ENCODE measurements at regions not wholly inside any gene's neighbourhood (a gene's known extent, or its start where the extent isn't known, plus 50 kb on each side); places are given as distances from the start of the nearest gene placed in this dataset.

- no peak overlapping the region for H3K4me3 ChIP-seq
- H3K36me3 ChIP-seq (ENCODE audit: insufficient read depth, low read length): no peaks in the 10 kb centered on the region
- TF ChIP-seq FOXP2 (optimal IDR thresholded peaks at IDR 0.05; ENCODE audit: control extremely low read depth, extremely low read length, insufficient read depth): no peak
- TF ChIP-seq EZH2 (IDR thresholded peaks at IDR 0.05): no peak
- TF ChIP-seq POLR2AphosphoS5 (IDR thresholded peaks at IDR 0.05; ENCODE audit: borderline replicate concordance, low read depth, low read length): no peak
- DNase-seq (ENCODE audit: low read depth, low spot score): no peak
- no peak overlapping the region for H3K9ac ChIP-seq (ENCODE audit: insufficient read length)
- no peak overlapping the region for H3K27ac ChIP-seq
- no peaks in the 10 kb centered on the region for H3K9me3 ChIP-seq (ENCODE audit: low read depth, low read length)
Observed at GRCh38 chr11:44509296-44509695, 56.2 kb upstream of the CD82 start.

GRCh38 chr11:44510372-44510771, 55.1 kb upstream of the CD82 start:
- Histone ChIP-seq H3K36me3 (ENCODE audit: insufficient read depth, low read length) (no peaks in the 10 kb centered on the region), H3K27ac (no peak overlapping the region), H3K9me3 (ENCODE audit: low read depth, low read length) (no peaks in the 10 kb centered on the region), H3K9ac (ENCODE audit: insufficient read length) (no peak overlapping the region), H3K4me3 (no peak overlapping the region)
- DNase-seq (ENCODE audit: low read depth, low spot score): no peak
- TF ChIP-seq FOXP2 (optimal IDR thresholded peaks at IDR 0.05; ENCODE audit: control extremely low read depth, extremely low read length, insufficient read depth) (no peak), EZH2 (IDR thresholded peaks at IDR 0.05) (no peak), POLR2AphosphoS5 (IDR thresholded peaks at IDR 0.05; ENCODE audit: borderline replicate concordance, low read depth, low read length) (no peak)

- no peaks in the 10 kb centered on the region for H3K9me3 ChIP-seq (ENCODE audit: low read depth, low read length)
- no peak overlapping the region for H3K9ac ChIP-seq (ENCODE audit: insufficient read length)
- no peak for TF ChIP-seq EZH2 (IDR thresholded peaks at IDR 0.05)
- no peak for TF ChIP-seq FOXP2 (optimal IDR thresholded peaks at IDR 0.05; ENCODE audit: control extremely low read depth, extremely low read length, insufficient read depth)
- TF ChIP-seq POLR2AphosphoS5 (IDR thresholded peaks at IDR 0.05; ENCODE audit: borderline replicate concordance, low read depth, low read length): no peak
- no peak overlapping the region for H3K4me3 ChIP-seq
- no peak for DNase-seq (ENCODE audit: low read depth, low spot score)
- no peaks in the 10 kb centered on the region for H3K36me3 ChIP-seq (ENCODE audit: insufficient read depth, low read length)
- no peak overlapping the region for H3K27ac ChIP-seq
Observed at GRCh38 chr11:44512818-44513217, 52.6 kb upstream of the CD82 start.

- TF ChIP-seq EZH2 (IDR thresholded peaks at IDR 0.05): no peak
- TF ChIP-seq POLR2AphosphoS5 (IDR thresholded peaks at IDR 0.05; ENCODE audit: borderline replicate concordance, low read depth, low read length): no peak
- TF ChIP-seq FOXP2 (optimal IDR thresholded peaks at IDR 0.05; ENCODE audit: control extremely low read depth, extremely low read length, insufficient read depth): no peak
- H3K27ac ChIP-seq: no peak overlapping the region
- no peaks in the 10 kb centered on the region for H3K36me3 ChIP-seq (ENCODE audit: insufficient read depth, low read length)
Observed at GRCh38 chr11:44515048-44515447, 50.4 kb upstream of the CD82 start.

More at GRCh38 chr11:44515048-44515447, 50.4 kb upstream of the CD82 start:
- no peaks in the 10 kb centered on the region for H3K9me3 ChIP-seq (ENCODE audit: low read depth, low read length)
- no peak overlapping the region for H3K9ac ChIP-seq (ENCODE audit: insufficient read length)
- no peak overlapping the region for H3K4me3 ChIP-seq
- no peak for DNase-seq (ENCODE audit: low read depth, low spot score)

All from SK-N-MC (cell line).